ENCODE measurements at regions not wholly inside any gene's neighbourhood (a gene's known extent, or its start where the extent isn't known, plus 50 kb on each side); places are given as distances from the start of the nearest gene placed in this dataset.

DNA sequence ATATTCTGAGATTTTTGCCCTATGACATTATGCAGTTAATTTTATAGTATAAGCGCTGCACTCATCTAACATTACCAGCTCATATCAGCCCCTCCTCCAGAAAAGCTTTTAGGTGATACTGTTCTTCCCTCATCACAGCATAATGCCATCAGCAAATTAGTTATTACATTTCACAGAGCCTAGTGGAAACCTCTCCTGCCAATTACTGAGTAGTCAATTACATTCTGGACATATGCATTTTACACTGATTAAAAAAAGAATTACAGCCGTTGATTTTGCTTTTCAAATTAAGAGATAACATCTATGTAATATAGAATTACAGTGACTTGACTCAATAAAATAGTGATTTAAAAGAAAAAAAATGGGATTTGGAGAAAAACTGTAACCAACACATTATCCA, 542.1 kb downstream of the UQCRFS1 start:
- H3K27ac ChIP-seq, result no peak overlapping the region
- H3K4me3 ChIP-seq, result no peak overlapping the region
- no peak for DNase-seq (ENCODE audit: low spot score)
- TF ChIP-seq, protein P1, sequence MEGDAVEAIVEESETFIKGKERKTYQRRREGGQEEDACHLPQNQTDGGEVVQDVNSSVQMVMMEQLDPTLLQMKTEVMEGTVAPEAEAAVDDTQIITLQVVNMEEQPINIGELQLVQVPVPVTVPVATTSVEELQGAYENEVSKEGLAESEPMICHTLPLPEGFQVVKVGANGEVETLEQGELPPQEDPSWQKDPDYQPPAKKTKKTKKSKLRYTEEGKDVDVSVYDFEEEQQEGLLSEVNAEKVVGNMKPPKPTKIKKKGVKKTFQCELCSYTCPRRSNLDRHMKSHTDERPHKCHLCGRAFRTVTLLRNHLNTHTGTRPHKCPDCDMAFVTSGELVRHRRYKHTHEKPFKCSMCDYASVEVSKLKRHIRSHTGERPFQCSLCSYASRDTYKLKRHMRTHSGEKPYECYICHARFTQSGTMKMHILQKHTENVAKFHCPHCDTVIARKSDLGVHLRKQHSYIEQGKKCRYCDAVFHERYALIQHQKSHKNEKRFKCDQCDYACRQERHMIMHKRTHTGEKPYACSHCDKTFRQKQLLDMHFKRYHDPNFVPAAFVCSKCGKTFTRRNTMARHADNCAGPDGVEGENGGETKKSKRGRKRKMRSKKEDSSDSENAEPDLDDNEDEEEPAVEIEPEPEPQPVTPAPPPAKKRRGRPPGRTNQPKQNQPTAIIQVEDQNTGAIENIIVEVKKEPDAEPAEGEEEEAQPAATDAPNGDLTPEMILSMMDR (IDR thresholded peaks at IDR 0.05), result no peak

DNA sequence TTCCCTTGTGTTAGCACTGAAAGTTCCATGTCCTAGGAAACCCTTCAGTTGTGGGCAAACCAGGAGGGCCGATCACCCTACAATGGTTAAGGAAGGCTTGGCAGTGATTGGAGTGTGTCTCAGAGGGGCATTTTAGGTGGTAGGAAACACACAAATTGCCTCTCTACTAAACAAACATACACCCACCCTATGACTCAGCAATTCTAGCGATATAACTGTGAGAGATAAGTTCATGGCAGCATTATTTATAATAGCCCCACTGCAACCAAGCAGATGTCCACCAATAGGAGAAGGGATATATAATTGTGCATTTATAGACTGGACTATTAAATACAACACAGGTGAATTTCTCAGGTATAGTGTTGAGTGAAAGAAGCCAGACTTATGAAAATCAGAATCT, 543.1 kb downstream of the UQCRFS1 start:
- H3K4me3 ChIP-seq, result no peak overlapping the region
- TF ChIP-seq, protein P1 (IDR thresholded peaks at IDR 0.05), result no peak
- H3K27ac ChIP-seq, result no peak overlapping the region
- DNase-seq (ENCODE audit: low spot score), result no peak

DNA sequence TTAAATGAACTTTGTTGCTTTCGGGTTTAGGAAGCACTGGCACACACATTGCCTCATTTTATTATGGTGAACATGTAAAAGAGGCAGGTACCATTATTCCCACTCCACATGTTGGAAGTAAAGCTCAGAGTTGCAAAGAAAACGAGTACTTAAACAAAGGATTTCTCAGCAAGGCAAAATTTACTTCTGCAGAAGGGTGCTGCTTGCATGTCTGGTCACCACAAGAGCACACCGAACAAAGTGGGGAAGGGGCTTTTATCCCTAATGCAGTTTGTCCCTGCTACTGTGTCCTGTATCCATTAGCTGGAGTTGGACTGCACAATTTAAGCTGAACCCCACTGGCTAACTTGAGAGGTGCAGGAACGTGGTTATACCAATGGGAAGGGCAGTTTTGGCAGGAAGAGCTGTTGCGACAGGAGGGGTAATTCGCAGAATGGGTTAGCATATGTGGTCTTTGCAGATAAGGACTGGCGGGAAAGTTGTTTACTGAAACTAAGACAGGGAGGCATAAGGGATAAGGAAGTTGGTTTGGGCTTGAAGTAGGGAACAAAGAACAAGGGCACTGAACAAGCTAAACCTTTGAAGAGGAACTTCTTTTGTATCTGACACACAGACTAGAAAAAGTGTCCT, 545.5 kb downstream of the UQCRFS1 start:
- TF ChIP-seq, protein P1 (IDR thresholded peaks at IDR 0.05), result no peak
- Histone ChIP-seq H3K4me3 (no peak overlapping the region), H3K27ac (no peak overlapping the region)
- DNase-seq (ENCODE audit: low spot score), result no peak

DNA sequence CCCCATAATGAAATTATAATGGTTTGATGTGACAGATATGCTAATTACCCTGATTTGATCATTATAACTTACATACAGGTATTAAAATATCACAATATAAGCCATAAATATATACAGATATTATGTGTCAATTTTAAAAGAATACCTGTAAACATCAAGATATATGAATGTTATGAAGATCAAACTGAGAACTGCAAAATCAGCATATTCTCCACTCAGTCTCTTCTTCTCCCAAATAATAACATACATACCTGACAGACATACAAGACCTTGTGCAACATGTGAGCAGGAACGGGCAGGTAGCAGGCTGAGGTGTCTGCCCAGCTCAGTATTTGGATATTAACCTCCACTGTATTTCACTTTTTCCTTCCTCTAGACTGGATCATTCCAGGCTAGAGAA, 547.2 kb downstream of the UQCRFS1 start:
- no peak for DNase-seq (ENCODE audit: low spot score)
- TF ChIP-seq, protein P1 (IDR thresholded peaks at IDR 0.05), result no peak
- Histone ChIP-seq H3K27ac (no peak overlapping the region), H3K4me3 (no peak overlapping the region)

DNA sequence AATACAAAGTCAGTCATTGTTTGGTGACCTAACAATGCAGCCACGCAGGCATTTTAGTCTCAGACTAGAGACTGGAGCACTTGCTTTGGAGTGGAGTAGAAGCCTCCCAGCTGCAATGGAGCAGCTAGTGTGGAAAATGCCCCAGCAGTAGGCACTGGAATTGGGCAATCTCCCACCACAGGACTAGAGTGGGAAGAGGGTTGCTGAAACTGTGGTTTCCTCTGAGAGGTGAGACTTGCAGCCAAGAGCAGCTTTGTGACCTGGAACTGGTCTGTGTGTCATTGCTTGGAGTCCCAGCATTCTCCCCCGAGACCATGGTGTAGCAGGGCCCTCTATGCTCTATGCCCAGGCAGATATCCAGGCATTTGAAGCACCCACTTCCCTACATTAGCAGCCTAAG, 556.3 kb downstream of the UQCRFS1 start:
- Histone ChIP-seq H3K27ac (no peak overlapping the region), H3K4me3 (no peak overlapping the region)
- TF ChIP-seq, protein P1 (IDR thresholded peaks at IDR 0.05), result no peak

DNA sequence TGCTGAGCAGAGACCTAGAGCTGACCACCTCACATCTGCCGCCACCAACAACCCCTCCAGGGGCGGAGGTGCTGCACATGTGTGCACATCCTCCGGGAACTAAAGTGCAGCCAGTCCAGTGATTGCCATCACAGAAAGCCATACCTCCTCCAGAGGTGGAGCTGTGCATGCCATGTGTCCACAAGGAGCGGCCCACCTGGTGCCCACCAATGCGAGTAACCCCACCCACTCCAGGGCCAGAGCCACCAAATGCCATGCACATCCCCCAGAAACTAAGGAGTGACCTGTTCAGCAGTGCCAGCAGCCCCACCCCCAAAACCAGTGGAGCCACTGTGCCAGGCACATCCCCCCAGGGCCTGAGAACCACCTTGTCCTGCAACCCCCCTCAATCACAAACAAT, 557.9 kb downstream of the UQCRFS1 start:
- no peak for DNase-seq (ENCODE audit: low spot score)
- Histone ChIP-seq H3K27ac (no peak overlapping the region), H3K4me3 (no peak overlapping the region)
- TF ChIP-seq, protein P1 (IDR thresholded peaks at IDR 0.05), result no peak

More for the DNA sequence above, 556.3 kb downstream of the UQCRFS1 start:
- no peak for DNase-seq (ENCODE audit: low spot score)

DNA sequence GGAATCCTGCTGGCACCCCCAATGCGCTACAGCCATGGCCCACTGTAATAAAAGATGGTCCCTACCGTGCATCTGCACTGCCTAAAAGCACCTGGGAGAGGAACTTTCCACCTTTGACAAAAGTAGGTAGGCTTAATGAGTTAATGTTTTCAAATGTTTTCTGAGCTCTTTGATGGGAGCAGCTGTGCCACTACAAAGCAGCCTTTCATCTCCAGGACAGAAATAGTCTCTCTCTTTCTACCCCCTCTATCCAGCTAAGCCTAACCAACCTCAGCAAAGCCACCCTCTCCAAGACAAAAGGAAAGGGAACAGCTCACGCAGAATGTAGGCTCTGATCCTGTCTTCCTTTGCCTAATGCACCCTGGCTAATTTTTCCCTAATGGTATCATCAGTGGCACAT, 560.2 kb downstream of the UQCRFS1 start:
- H3K4me3 ChIP-seq, result no peak overlapping the region
- TF ChIP-seq, protein P1 (IDR thresholded peaks at IDR 0.05), result no peak
- H3K27ac ChIP-seq, result no peak overlapping the region
- DNase-seq (ENCODE audit: low spot score), result no peak

All from coronary artery (tissue), 2 donors.